ENCODE measurements at regions not wholly inside any gene's neighbourhood (a gene's known extent, or its start where the extent isn't known, plus 50 kb on each side); places are given as distances from the start of the nearest gene placed in this dataset.

GRCh38 chr15:56798639-56799038 is 65.3 kb upstream of the ZNF280D start:
- no peaks in the 10 kb centered on the region for H3K36me3 ChIP-seq (ENCODE audit: control insufficient read depth, insufficient read depth, low read length)
- no peak for TF ChIP-seq CTCF (IDR thresholded peaks at IDR 0.05; ENCODE audit: insufficient read depth, low read depth, low read length)
- no peaks in the 10 kb centered on the region for H3K27me3 ChIP-seq (ENCODE audit: control insufficient read depth, insufficient read depth, low read length)
- ChIA-PET POLR2A (no interaction called here), CTCF (no interaction called here)
- DNase-seq (ENCODE audit: low read depth), result no peak
- H3K4me3 ChIP-seq (ENCODE audit: low read depth, low read length), result no peak overlapping the region

- no peaks in the 10 kb centered on the region for H3K27me3 ChIP-seq (ENCODE audit: control insufficient read depth, insufficient read depth, low read length)
- no peak overlapping the region for H3K4me3 ChIP-seq (ENCODE audit: low read depth, low read length)
- no peaks in the 10 kb centered on the region for H3K36me3 ChIP-seq (ENCODE audit: control insufficient read depth, insufficient read depth, low read length)
- no peak for TF ChIP-seq CTCF (IDR thresholded peaks at IDR 0.05; ENCODE audit: insufficient read depth, low read depth, low read length)
- ChIA-PET CTCF (no interaction called here), POLR2A (no interaction called here)
- DNase-seq (ENCODE audit: low read depth), result no peak
Observed at GRCh38 chr15:56797720-56798275, 64.5 kb upstream of the ZNF280D start.

GRCh38 chr15:56795502-56795901 is 62.2 kb upstream of the ZNF280D start:
- ChIA-PET CTCF (no interaction called here), POLR2A (no interaction called here)
- Histone ChIP-seq H3K4me3 (ENCODE audit: low read depth, low read length) (no peak overlapping the region), H3K36me3 (ENCODE audit: control insufficient read depth, insufficient read depth, low read length) (no peaks in the 10 kb centered on the region), H3K27me3 (ENCODE audit: control insufficient read depth, insufficient read depth, low read length) (no peaks in the 10 kb centered on the region)
- no peak for DNase-seq (ENCODE audit: low read depth)
- no peak for TF ChIP-seq CTCF (IDR thresholded peaks at IDR 0.05; ENCODE audit: insufficient read depth, low read depth, low read length)

GRCh38 chr15:56794553-56795329 is 61.4 kb upstream of the ZNF280D start:
- POLR2A ChIA-PET, result no interaction called here
- CTCF ChIA-PET, result no interaction called here
- DNase-seq (ENCODE audit: low read depth), result no peak
- Histone ChIP-seq H3K27me3 (ENCODE audit: control insufficient read depth, insufficient read depth, low read length) (no peaks in the 10 kb centered on the region), H3K4me3 (ENCODE audit: low read depth, low read length) (no peak overlapping the region), H3K36me3 (ENCODE audit: control insufficient read depth, insufficient read depth, low read length) (no peaks in the 10 kb centered on the region)
- no peak for TF ChIP-seq CTCF (IDR thresholded peaks at IDR 0.05; ENCODE audit: insufficient read depth, low read depth, low read length)

- CTCF ChIA-PET, result interaction anchor here (1.0 kb wide), 1 partner anchor 61 kb away, joined by 3 read pairs; no protein-coding TSS in a partner anchor
- DNase-seq (ENCODE audit: low read depth), result no peak
- POLR2A ChIA-PET, result no interaction called here
- no peak for TF ChIP-seq CTCF (IDR thresholded peaks at IDR 0.05; ENCODE audit: insufficient read depth, low read depth, low read length)
- Histone ChIP-seq H3K36me3 (ENCODE audit: control insufficient read depth, insufficient read depth, low read length) (no peaks in the 10 kb centered on the region), H3K27me3 (ENCODE audit: control insufficient read depth, insufficient read depth, low read length) (no peaks in the 10 kb centered on the region), H3K4me3 (ENCODE audit: low read depth, low read length) (no peak overlapping the region)
Observed at GRCh38 chr15:56794165-56794552, 60.9 kb upstream of the ZNF280D start.

Measured in BJ (cell line).